Thymus (tissue), 11 donors: ENCODE measurements at regions not wholly inside any gene's neighbourhood (a gene's known extent, or its start where the extent isn't known, plus 50 kb on each side); places are given as distances from the start of the nearest gene placed in this dataset.

ENCODE experiments used
- DNase-seq, 9 donors: peaks; one replicate each; pipeline ENCODE4 v3.0.0-alpha.2; 2013; ENCODE audit warnings: low spot score in 9 of 9, low read depth in 6 of 9, missing footprints in 1 of 9
- H3K27ac ChIP-seq, 2 donors: one replicate each; pipeline ENCODE4 v1.5.1; 2013; ENCODE audit warnings: control low read depth in 1 of 2, low read depth in 1 of 2, low read length in 1 of 2, mild to moderate bottlenecking in 1 of 2, moderate library complexity in 1 of 2
- H3K27me3 ChIP-seq, 2 donors: one replicate each; pipeline ENCODE4 v1.5.1; 2013; ENCODE audit warnings: low read length in 1 of 2; ENCODE audit not compliant: control insufficient read depth in 2 of 2, insufficient read depth in 1 of 2
- H3K36me3 ChIP-seq, 2 donors: one replicate each; pipeline ENCODE4 v1.5.1; 2013; ENCODE audit warnings: low read length in 1 of 2, mild to moderate bottlenecking in 1 of 2, moderate library complexity in 1 of 2; ENCODE audit not compliant: control insufficient read depth in 2 of 2, insufficient read depth in 2 of 2
- H3K4me1 ChIP-seq, 2 donors: one replicate each; pipeline ENCODE4 v1.5.1; 2013; ENCODE audit warnings: low read length in 2 of 2; ENCODE audit not compliant: control insufficient read depth in 2 of 2, insufficient read depth in 2 of 2
- H3K4me3 ChIP-seq, 2 donors: one replicate each; pipeline ENCODE4 v1.5.1; 2013; ENCODE audit warnings: low read length in 2 of 2, control low read depth in 1 of 2, mild to moderate bottlenecking in 1 of 2
- H3K9me3 ChIP-seq, 2 donors: one replicate each; pipeline ENCODE4 v1.5.1; 2013; ENCODE audit warnings: low read length in 1 of 2, mild to moderate bottlenecking in 1 of 2; ENCODE audit not compliant: control insufficient read depth in 2 of 2, insufficient read depth in 1 of 2
- WGBS: extraction: QIAGEN DNeasy Blood & Tissue Kit; methylation state at CpG from one replicate; pipeline ENCODE4 v1.1.7; 2013; 5-methylcytosine and 5-hydroxymethylcytosine counted together
- donor health status: healthy.

- no peaks in the 10 kb centered on the region for H3K27me3 ChIP-seq
- no peaks in the 10 kb centered on the region for H3K9me3 ChIP-seq
- no peak overlapping the region for H3K4me3 ChIP-seq
- 94% methylated on average over 6 of the region's 6 CpGs for WGBS
- DNase-seq = no peak
- no peaks in the 10 kb centered on the region for H3K4me1 ChIP-seq
- H3K36me3 ChIP-seq = no peaks in the 10 kb centered on the region
- H3K27ac ChIP-seq = no peak overlapping the region
Measured at GRCh38 chr2:16397681-16398475, 267.8 kb downstream of the CYRIA start.

DNA sequence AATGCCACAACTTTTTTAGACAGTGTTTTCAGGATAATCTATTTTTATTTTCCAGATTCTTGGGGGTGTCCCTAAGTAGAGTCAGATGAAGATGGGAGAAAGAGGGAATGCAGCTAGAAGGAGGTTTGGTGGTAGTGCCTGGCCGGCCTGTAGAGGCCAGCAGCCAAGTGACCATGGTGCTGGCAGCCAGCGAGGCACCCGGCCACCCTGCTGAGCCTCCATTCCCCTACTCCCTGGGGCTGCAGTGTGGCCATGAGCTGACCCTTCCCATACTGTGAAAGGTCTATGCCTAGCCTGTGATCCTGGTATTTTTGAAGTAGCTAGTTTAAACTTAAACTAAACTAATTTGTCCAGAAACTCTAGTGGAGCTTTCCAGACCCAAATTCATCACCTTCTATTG is 268.6 kb downstream of the CYRIA start:
- Histone ChIP-seq H3K36me3 (no peaks in the 10 kb centered on the region), H3K4me3 (no peak overlapping the region), H3K9me3 (no peaks in the 10 kb centered on the region), H3K27ac (no peak overlapping the region), H3K27me3 (no peaks in the 10 kb centered on the region), H3K4me1 (no peaks in the 10 kb centered on the region)
- no peak for DNase-seq
- WGBS = over 99% methylated on average over 3 of the region's 3 CpGs

DNA sequence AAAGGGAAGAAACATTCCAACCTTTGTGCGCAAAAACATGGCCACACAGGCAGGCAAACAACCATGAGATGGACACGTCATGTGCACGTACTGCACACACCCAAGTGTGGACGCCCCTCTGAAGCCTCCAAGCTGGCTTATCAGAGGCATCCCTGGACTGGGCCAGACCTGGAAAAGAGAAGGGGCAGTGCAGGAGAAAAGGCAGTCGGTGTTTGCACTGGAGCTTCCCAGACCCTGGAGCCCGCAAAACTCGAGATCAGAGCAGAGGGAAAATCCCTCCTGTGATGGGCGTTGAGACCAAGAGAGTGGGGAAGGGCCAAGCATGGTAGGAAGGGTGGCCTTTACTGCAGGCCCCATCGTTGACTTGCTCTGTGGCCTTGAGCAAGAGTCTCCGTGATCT is 269.5 kb downstream of the CYRIA start:
- Histone ChIP-seq H3K36me3 (no peaks in the 10 kb centered on the region), H3K9me3 (no peaks in the 10 kb centered on the region), H3K4me3 (no peak overlapping the region), H3K27me3 (no peaks in the 10 kb centered on the region), H3K27ac (no peak overlapping the region), H3K4me1 (no peaks in the 10 kb centered on the region)
- WGBS = 87% methylated on average over 10 of the region's 10 CpGs
- no peak for DNase-seq

DNA sequence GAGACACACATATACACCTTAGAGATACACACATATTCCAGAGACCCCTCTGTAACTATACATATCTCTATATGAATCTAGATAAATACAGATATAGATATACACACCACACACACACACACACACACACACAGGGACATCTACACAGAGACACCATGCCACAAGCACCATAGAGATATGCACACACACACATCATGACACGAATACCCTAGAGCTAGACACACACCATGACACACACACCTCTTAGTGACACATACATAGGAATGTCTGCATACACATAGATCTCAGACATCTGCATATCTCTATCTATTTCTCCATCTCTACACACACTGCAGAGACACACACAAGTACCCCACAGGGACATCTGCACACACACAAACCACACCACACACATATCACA is 270.0 kb downstream of the CYRIA start:
- 96% methylated on average over 1 of the region's 1 CpG for WGBS
- Histone ChIP-seq H3K27me3 (no peaks in the 10 kb centered on the region), H3K36me3 (no peaks in the 10 kb centered on the region), H3K4me1 (no peaks in the 10 kb centered on the region), H3K4me3 (no peak overlapping the region), H3K27ac (no peak overlapping the region), H3K9me3 (no peaks in the 10 kb centered on the region)
- no peak for DNase-seq

GRCh38 chr2:16394986-16395550 is 270.6 kb downstream of the CYRIA start:
- Histone ChIP-seq H3K27ac (no peak overlapping the region), H3K27me3 (no peaks in the 10 kb centered on the region), H3K36me3 (no peaks in the 10 kb centered on the region), H3K4me3 (no peak overlapping the region), H3K4me1 (no peaks in the 10 kb centered on the region), H3K9me3 (no peaks in the 10 kb centered on the region)
- WGBS = 65% methylated on average over 3 of the region's 3 CpGs
- no peak for DNase-seq

DNA sequence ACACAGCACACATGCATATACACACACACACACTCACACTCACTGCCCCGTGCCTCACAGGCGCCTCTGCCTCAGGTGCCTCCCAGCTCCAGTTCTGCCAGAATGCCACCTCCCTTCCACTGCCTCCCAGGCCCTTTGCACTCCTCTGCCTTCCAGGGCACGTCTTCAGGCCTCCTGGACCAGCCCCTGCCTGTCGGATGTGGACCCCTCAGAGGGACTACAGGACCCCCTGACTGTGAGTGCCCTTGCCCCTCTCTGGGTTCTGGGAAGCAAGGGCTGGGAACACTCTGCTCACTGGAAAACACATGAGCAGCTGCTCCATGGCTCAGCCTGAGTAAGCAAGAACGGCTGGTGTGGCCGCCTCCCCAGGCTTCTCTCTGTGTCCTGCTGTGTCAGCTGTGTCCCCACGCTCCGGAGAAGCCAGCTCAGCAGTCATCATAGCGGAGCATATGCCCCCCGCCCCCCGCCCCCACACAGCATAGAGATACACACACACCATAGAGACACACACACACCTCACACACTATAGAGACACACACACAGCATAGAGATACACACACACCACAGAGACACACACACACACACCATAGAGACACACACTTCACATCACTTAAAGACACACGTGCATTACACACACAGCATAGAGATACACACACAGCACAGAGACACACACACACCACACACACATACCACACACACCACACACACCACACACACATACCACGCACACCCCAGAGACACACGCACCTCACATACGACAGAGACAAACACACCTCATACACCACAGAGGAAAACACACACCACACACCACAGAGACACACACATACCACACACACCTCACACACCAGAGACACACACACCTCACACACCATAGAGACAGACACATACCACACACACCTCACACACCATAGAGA is 271.3 kb downstream of the CYRIA start:
- DNase-seq = no peak
- H3K27me3 ChIP-seq = no peaks in the 10 kb centered on the region
- no peak overlapping the region for H3K27ac ChIP-seq
- no peaks in the 10 kb centered on the region for H3K4me1 ChIP-seq
- H3K4me3 ChIP-seq = no peak overlapping the region
- WGBS = 94% methylated on average over 15 of the region's 15 CpGs
- H3K9me3 ChIP-seq = no peaks in the 10 kb centered on the region
- no peaks in the 10 kb centered on the region for H3K36me3 ChIP-seq

DNA sequence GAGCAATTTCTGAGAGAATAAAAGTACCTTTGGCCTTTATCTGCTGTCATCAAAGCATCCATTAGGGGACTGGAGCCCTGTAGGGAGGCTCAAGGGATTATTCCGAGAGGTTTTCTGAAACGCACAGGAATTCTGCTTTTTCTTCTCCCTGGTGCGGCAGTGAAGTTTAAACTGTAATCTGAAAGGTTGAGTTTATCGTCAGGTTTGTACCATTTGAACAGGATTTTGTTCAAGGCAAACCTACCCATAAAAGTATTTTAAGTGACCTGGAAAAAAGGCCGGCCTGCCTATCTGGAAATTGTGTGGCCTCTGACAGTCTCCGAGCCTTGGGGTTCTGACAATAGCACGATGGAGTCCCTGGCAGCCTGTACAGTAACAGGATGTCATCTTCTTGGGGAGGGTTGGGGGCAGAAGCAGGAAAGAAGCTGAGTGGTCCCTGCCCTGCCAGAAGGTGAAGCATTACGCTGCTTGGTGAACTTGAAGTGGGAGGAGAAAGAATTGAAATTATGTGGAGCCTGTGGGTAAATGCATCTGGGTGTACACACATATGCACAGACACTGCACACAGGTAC is 272.0 kb downstream of the CYRIA start:
- H3K36me3 ChIP-seq = no peaks in the 10 kb centered on the region
- no peaks in the 10 kb centered on the region for H3K4me1 ChIP-seq
- no peak overlapping the region for H3K4me3 ChIP-seq
- no peak overlapping the region for H3K27ac ChIP-seq
- 95% methylated on average over 8 of the region's 8 CpGs for WGBS
- no peaks in the 10 kb centered on the region for H3K9me3 ChIP-seq
- DNase-seq = no peak
- no peaks in the 10 kb centered on the region for H3K27me3 ChIP-seq

- H3K4me3 ChIP-seq = no peak overlapping the region
- whole genome bisulfite sequencing = 87% methylated on average over 14 of the region's 14 CpGs
- H3K27ac ChIP-seq = no peak overlapping the region
- no peak for DNase-seq
- H3K27me3 ChIP-seq = no peaks in the 10 kb centered on the region
- H3K4me1 ChIP-seq = no peaks in the 10 kb centered on the region
- H3K36me3 ChIP-seq = no peaks in the 10 kb centered on the region
- H3K9me3 ChIP-seq = no peaks in the 10 kb centered on the region
Measured at GRCh38 chr2:16392647-16393499, 272.8 kb downstream of the CYRIA start.
